Fibroblast of lung (primary cell): ENCODE measurements at regions not wholly inside any gene's neighbourhood (a gene's known extent, or its start where the extent isn't known, plus 50 kb on each side); places are given as distances from the start of the nearest gene placed in this dataset.

Experiments
- CTCF ChIP-seq, 2 donors: IDR thresholded peaks in 1 of 2; conservative IDR thresholded peaks in 1 of 2; 1 replicate in 1 of 2; 2 replicates in 1 of 2; pipeline ENCODE4 v1.5.1; 2011 to 2012; ENCODE audit warnings: low read length in 2 of 2, control low read depth in 1 of 2, inconsistent platforms in 1 of 2, low read depth in 1 of 2, mild to moderate bottlenecking in 1 of 2
- EZH2 ChIP-seq: IDR thresholded peaks from 2 replicates; pipeline ENCODE4 v1.5.1; 2012; ENCODE audit warnings: low read length, control low read depth, mild to moderate bottlenecking; ENCODE audit errors: missing control alignments

DNA sequence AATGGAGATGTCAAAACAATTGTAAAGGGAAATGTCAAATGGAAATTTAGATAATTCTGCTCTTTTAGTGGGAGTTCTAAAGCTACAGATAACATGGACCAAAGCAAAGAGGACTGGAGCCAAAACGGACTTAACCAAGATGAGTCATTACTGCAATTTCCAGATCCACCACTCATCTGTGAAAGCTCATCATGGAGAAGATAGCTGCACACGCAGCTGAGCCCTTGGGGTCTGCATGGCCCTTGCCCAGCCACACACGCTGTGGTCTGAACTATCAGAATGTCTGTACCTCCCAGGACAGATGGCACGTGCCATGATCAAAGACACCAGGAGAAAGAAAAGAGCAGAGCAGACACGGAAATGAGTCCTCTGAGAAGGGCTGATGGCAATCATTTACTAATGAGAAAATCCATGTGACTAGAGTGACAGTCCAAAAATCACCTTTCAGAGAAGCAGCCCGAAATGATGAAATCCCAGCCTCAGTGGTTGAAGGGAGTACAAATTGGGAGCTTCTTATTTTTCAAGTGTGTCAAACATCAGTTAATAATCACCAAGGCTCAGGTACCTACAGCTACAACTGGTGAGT, 177.9 kb upstream of the MGMT start:
- no peak for TF ChIP-seq CTCF (conservative IDR thresholded peaks at IDR 0.05 in 1 of 2, IDR thresholded peaks at IDR 0.05 in 1 of 2; ENCODE audit: low read depth in 1 of 2, low read length in 2 of 2)
- no peak for TF ChIP-seq EZH2
